ENCODE measurements at regions not wholly inside any gene's neighbourhood (a gene's known extent, or its start where the extent isn't known, plus 50 kb on each side); places are given as distances from the start of the nearest gene placed in this dataset.

- TF ChIP-seq CTCF (IDR thresholded peaks at IDR 0.05) (no peak), POLR2A (IDR thresholded peaks at IDR 0.05) (no peak)
These were observed 185.1 kb upstream of the SYT13 start for GRCh38 chr11:45471266-45471665.
